ENCODE measurements at regions not wholly inside any gene's neighbourhood (a gene's known extent, or its start where the extent isn't known, plus 50 kb on each side); places are given as distances from the start of the nearest gene placed in this dataset.

GRCh38 chr20:23223908-23224580 lies 126.5 kb upstream of the NXT1 start:
- no peak overlapping the region for H3K9ac ChIP-seq (ENCODE audit: low read length)
- no peak overlapping the region for H3K4me2 ChIP-seq (ENCODE audit: low read length)
- no peak for DNase-seq (ENCODE audit: low read depth)
- H3K9me3 ChIP-seq (ENCODE audit: insufficient read depth, low read depth, low read length) = no peaks in the 10 kb centered on the region
- H3K27ac ChIP-seq (ENCODE audit: low read depth, low read length) = no peak overlapping the region
- no peak for TF ChIP-seq CTCF (IDR thresholded peaks at IDR 0.05; ENCODE audit: insufficient read depth, low read depth, low read length)
- TF ChIP-seq EZH2 (IDR thresholded peaks at IDR 0.05; ENCODE audit: insufficient read depth, low read length) = no peak
- no peaks in the 10 kb centered on the region for H3K36me3 Mint-ChIP-seq (ENCODE audit: low read depth, unreplicated experiment)
- H3K4me1 ChIP-seq (ENCODE audit: insufficient read depth, low read length) = no peaks in the 10 kb centered on the region
- H3K36me3 ChIP-seq (ENCODE audit: insufficient read depth, low read length) = no peaks in the 10 kb centered on the region
- H3K27me3 ChIP-seq (ENCODE audit: insufficient read depth, low read length) = no peaks in the 10 kb centered on the region
- peaks cover 13% of the 10 kb centered on the region for H3K9me3 Mint-ChIP-seq (ENCODE audit: unreplicated experiment)
- no peak overlapping the region for H3K4me3 Mint-ChIP-seq (ENCODE audit: unreplicated experiment)
- no peak overlapping the region for H2AFZ ChIP-seq (ENCODE audit: low read depth, low read length)
- peaks cover 19% of the 10 kb centered on the region for H3K27me3 Mint-ChIP-seq (ENCODE audit: low read depth, unreplicated experiment)
- H3K27ac Mint-ChIP-seq (ENCODE audit: unreplicated experiment) = no peak overlapping the region
- no peaks in the 10 kb centered on the region for H3K79me2 ChIP-seq (ENCODE audit: insufficient read depth, low read length)
- peaks cover 6% of the 10 kb centered on the region for H3K4me1 Mint-ChIP-seq (ENCODE audit: low read depth, unreplicated experiment)
- FAIRE-seq = no peak
- H4K20me1 ChIP-seq (ENCODE audit: insufficient read depth, low read length) = no peaks in the 10 kb centered on the region
- no peak overlapping the region for H3K4me3 ChIP-seq (ENCODE audit: insufficient read depth, low read depth, low read length)

GRCh38 chr20:23222531-23223200 lies 127.9 kb upstream of the NXT1 start:
- no peak overlapping the region for H3K4me3 ChIP-seq (ENCODE audit: insufficient read depth, low read depth, low read length)
- Mint-ChIP-seq H3K4me3 (ENCODE audit: unreplicated experiment) (no peak overlapping the region), H3K27me3 (ENCODE audit: low read depth, unreplicated experiment) (peaks cover 16% of the 10 kb centered on the region), H3K4me1 (ENCODE audit: low read depth, unreplicated experiment) (no peaks in the 10 kb centered on the region), H3K9me3 (ENCODE audit: unreplicated experiment) (peaks cover 18% of the 10 kb centered on the region), H3K36me3 (ENCODE audit: low read depth, unreplicated experiment) (no peaks in the 10 kb centered on the region), H3K27ac (ENCODE audit: unreplicated experiment) (no peak overlapping the region)
- no peaks in the 10 kb centered on the region for H3K4me1 ChIP-seq (ENCODE audit: insufficient read depth, low read length)
- H3K36me3 ChIP-seq (ENCODE audit: insufficient read depth, low read length) = no peaks in the 10 kb centered on the region
- H2AFZ ChIP-seq (ENCODE audit: low read depth, low read length) = no peak overlapping the region
- DNase-seq (ENCODE audit: low read depth) = no peak
- H3K4me2 ChIP-seq (ENCODE audit: low read length) = no peak overlapping the region
- FAIRE-seq = no peak
- no peaks in the 10 kb centered on the region for H3K9me3 ChIP-seq (ENCODE audit: insufficient read depth, low read depth, low read length)
- H3K27me3 ChIP-seq (ENCODE audit: insufficient read depth, low read length) = peaks cover 2% of the 10 kb centered on the region
- TF ChIP-seq EZH2 (IDR thresholded peaks at IDR 0.05; ENCODE audit: insufficient read depth, low read length) (no peak), CTCF (IDR thresholded peaks at IDR 0.05; ENCODE audit: insufficient read depth, low read depth, low read length) (no peak)
- no peaks in the 10 kb centered on the region for H4K20me1 ChIP-seq (ENCODE audit: insufficient read depth, low read length)
- H3K79me2 ChIP-seq (ENCODE audit: insufficient read depth, low read length) = no peaks in the 10 kb centered on the region
- H3K27ac ChIP-seq (ENCODE audit: low read depth, low read length) = no peak overlapping the region
- H3K9ac ChIP-seq (ENCODE audit: low read length) = no peak overlapping the region

- H3K27me3 Mint-ChIP-seq (ENCODE audit: low read depth, unreplicated experiment) = peaks cover 4% of the 10 kb centered on the region
- DNase-seq (ENCODE audit: low read depth) (no peak), FAIRE-seq (no peak)
- Histone ChIP-seq H3K4me1 (ENCODE audit: insufficient read depth, low read length) (no peaks in the 10 kb centered on the region), H3K27me3 (ENCODE audit: insufficient read depth, low read length) (peaks cover 2% of the 10 kb centered on the region), H3K36me3 (ENCODE audit: insufficient read depth, low read length) (no peaks in the 10 kb centered on the region), H3K27ac (ENCODE audit: low read depth, low read length) (no peak overlapping the region), H3K9ac (ENCODE audit: low read length) (no peak overlapping the region), H3K9me3 (ENCODE audit: insufficient read depth, low read depth, low read length) (no peaks in the 10 kb centered on the region), H3K79me2 (ENCODE audit: insufficient read depth, low read length) (no peaks in the 10 kb centered on the region), H4K20me1 (ENCODE audit: insufficient read depth, low read length) (no peaks in the 10 kb centered on the region), H3K4me2 (ENCODE audit: low read length) (no peak overlapping the region), H2AFZ (ENCODE audit: low read depth, low read length) (no peak overlapping the region), H3K4me3 (ENCODE audit: insufficient read depth, low read depth, low read length) (no peak overlapping the region)
- peaks cover 14% of the 10 kb centered on the region for H3K9me3 Mint-ChIP-seq (ENCODE audit: unreplicated experiment)
- no peak overlapping the region for H3K27ac Mint-ChIP-seq (ENCODE audit: unreplicated experiment)
- H3K36me3 Mint-ChIP-seq (ENCODE audit: low read depth, unreplicated experiment) = no peaks in the 10 kb centered on the region
- no peak overlapping the region for H3K4me3 Mint-ChIP-seq (ENCODE audit: unreplicated experiment)
- TF ChIP-seq CTCF (IDR thresholded peaks at IDR 0.05; ENCODE audit: insufficient read depth, low read depth, low read length) (no peak), EZH2 (IDR thresholded peaks at IDR 0.05; ENCODE audit: insufficient read depth, low read length) (no peak)
- H3K4me1 Mint-ChIP-seq (ENCODE audit: low read depth, unreplicated experiment) = no peaks in the 10 kb centered on the region
Measured at GRCh38 chr20:23217023-23217422, 130.9 kb upstream of the CD93 start.
